HCT116 (cell line): ENCODE measurements at regions not wholly inside any gene's neighbourhood (a gene's known extent, or its start where the extent isn't known, plus 50 kb on each side); places are given as distances from the start of the nearest gene placed in this dataset.

Experiments
- ATAC-seq: fragments of 200-7000 bp; cut with Tn5 transposase; 2 replicates; pipeline ENCODE4 v1.9.1; 2020; ENCODE audit warnings: mild to moderate bottlenecking, moderate library complexity
- BruUV-seq: library from RNA; stranded (reverse); fragments of 400-500 nt; replicated peaks from 2 replicates; lab custom pipeline; 2021; lab: Mats Ljungman, UMichigan
- CTCF ChIA-PET: fragments of 300-600 bp; sonication (Branson Sonifier 250); formaldehyde crosslinking; loops from one replicate; lab custom pipeline; 2021; ENCODE audit warnings: antibody characterized with exemption; lab: Charles Lee
- POLR2A ChIA-PET: fragments of 300-600, 350-600 bp; sonication (Branson Sonifier 250); formaldehyde crosslinking; loops from one replicate; lab custom pipeline; 2021; ENCODE audit warnings: antibody characterized with exemption; lab: Charles Lee
- RAD21 ChIA-PET, 2 experiments: fragments of 300-600 bp; sonication (Branson Sonifier 250); formaldehyde crosslinking; loops; one replicate each; lab custom pipeline; 2023; ENCODE audit warnings: low total read pairs in 2 of 2; ENCODE audit not compliant: uncharacterized antibody in 2 of 2, unreplicated experiment in 2 of 2, low non-redundant PET in 1 of 2; lab: Charles Lee
- DNase-seq: peaks from one replicate; pipeline ENCODE4 v3.0.0-alpha.2; 2010; ENCODE audit warnings: low read depth, low spot score
- H2AFZ ChIP-seq: fragments of 200-600 bp; shearing (Covaris generic), sonication (generic); 2 replicates; pipeline ENCODE4 v1.6.1; 2017; ENCODE audit warnings: low read depth, mixed run types, mixed read lengths, antibody characterized with exemption, low read length; ENCODE audit not compliant: poor library complexity, severe bottlenecking
- H3K27ac ChIP-seq: 2 replicates; pipeline ENCODE4 v1.5.1; 2012; ENCODE audit warnings: low read depth, low read length
- H3K27me3 ChIP-seq: fragments of 200-600 bp; sonication (generic); 2 replicates; pipeline ENCODE4 v1.6.1; 2016; ENCODE audit warnings: mixed run types, low read length, mixed read lengths; ENCODE audit not compliant: insufficient read depth
- H3K36me3 ChIP-seq, 2 experiments: fragments of 200-500 bp in 1 of 2; fragments of 200-600 bp in 1 of 2; sonication (Bioruptor generic) in 1 of 2; sonication (generic) in 1 of 2; 2 replicates each; pipeline versions ENCODE4 v1.5.1 to v1.6.1; 2014 to 2016; ENCODE audit warnings: low read length in 2 of 2, inconsistent platforms in 1 of 2, mixed read lengths in 1 of 2, mixed run types in 1 of 2; ENCODE audit not compliant: insufficient read depth in 2 of 2, control insufficient read depth in 1 of 2
- H3K4me1 ChIP-seq, 2 experiments: fragments of 200-600 bp in 1 of 2; sonication (generic) in 1 of 2; 2 replicates each; pipeline versions ENCODE4 v1.5.1 to v1.6.1; 2012 to 2017; ENCODE audit warnings: low read length in 2 of 2, inconsistent platforms in 1 of 2, mild to moderate bottlenecking in 1 of 2, mixed read lengths in 1 of 2, mixed run types in 1 of 2, moderate library complexity in 1 of 2; ENCODE audit not compliant: insufficient read depth in 2 of 2, control insufficient read depth in 1 of 2
- H3K4me2 ChIP-seq: fragments of 200-600 bp; sonication (generic); 2 replicates; pipeline ENCODE4 v1.6.1; 2017; ENCODE audit warnings: mixed run types, low read length, mixed read lengths
- H3K4me3 ChIP-seq, 2 experiments: fragments of 200-600 bp in 1 of 2; sonication (generic) in 1 of 2; replicated peaks in 1 of 2; 2 replicates each; pipeline ENCODE4 v1.5.1; 2011 to 2016; ENCODE audit warnings: low read length in 2 of 2, control low read depth in 1 of 2, low read depth in 1 of 2, mild to moderate bottlenecking in 1 of 2, mixed read lengths in 1 of 2, mixed run types in 1 of 2
- H3K79me2 ChIP-seq: fragments of 200-600 bp; sonication (generic); 2 replicates; pipeline ENCODE4 v1.6.1; 2017; ENCODE audit warnings: mild to moderate bottlenecking, mixed run types, low read length, moderate library complexity, mixed read lengths; ENCODE audit not compliant: insufficient read depth
- H3K9ac ChIP-seq: fragments of 200-600 bp; sonication (generic); 2 replicates; pipeline ENCODE4 v1.6.1; 2016; ENCODE audit warnings: low read length, mixed read lengths
- H3K9me2 ChIP-seq: fragments of 200-600 bp; sonication (generic), shearing (Covaris generic); 2 replicates; pipeline ENCODE4 v1.6.1; 2017; ENCODE audit warnings: mixed run types, mild to moderate bottlenecking, moderate library complexity; ENCODE audit not compliant: insufficient read depth
- H3K9me3 ChIP-seq, 2 experiments: fragments of 200-500 bp in 1 of 2; fragments of 200-600 bp in 1 of 2; sonication (Bioruptor generic) in 1 of 2; sonication (generic) in 1 of 2; 2 replicates each; pipeline ENCODE4 v1.6.1; 2014 to 2017; ENCODE audit warnings: low read length in 2 of 2, mixed read lengths in 2 of 2, inconsistent platforms in 1 of 2, low read depth in 1 of 2, mild to moderate bottlenecking in 1 of 2, mixed run types in 1 of 2, moderate library complexity in 1 of 2; ENCODE audit not compliant: control insufficient read depth in 1 of 2, insufficient read depth in 1 of 2
- H4K20me1 ChIP-seq: fragments of 200-600 bp; sonication (generic), shearing (Covaris generic); 2 replicates; pipeline ENCODE4 v1.6.1; 2017; ENCODE audit warnings: mixed run types, mild to moderate bottlenecking, moderate library complexity; ENCODE audit not compliant: insufficient read depth
- CEBPB ChIP-seq: IDR thresholded peaks from 2 replicates; pipeline ENCODE4 v1.6.1; 2012; ENCODE audit warnings: low read depth
- CTCF ChIP-seq, 3 experiments: fragments of 200-600 bp in 1 of 3; sonication (generic) in 1 of 3; IDR thresholded peaks in 2 of 3; conservative IDR thresholded peaks in 1 of 3; 2 replicates each; pipeline ENCODE4 v1.5.1; 2012 to 2017; ENCODE audit warnings: low read depth in 2 of 3, low read length in 2 of 3, antibody characterized with exemption in 1 of 3, borderline replicate concordance in 1 of 3, control low read depth in 1 of 3, mild to moderate bottlenecking in 1 of 3, mixed read lengths in 1 of 3, mixed run types in 1 of 3, moderate library complexity in 1 of 3; ENCODE audit not compliant: insufficient read depth in 1 of 3
- EZH2 ChIP-seq: fragments of 200-600 bp; sonication (generic); IDR thresholded peaks from 2 replicates; pipeline ENCODE4 v1.6.1; 2017; ENCODE audit warnings: antibody characterized with exemption, mixed run types
- EZH2phosphoT487 ChIP-seq: fragments of 200-600 bp; IDR thresholded peaks from 2 replicates; pipeline ENCODE4 v1.6.1; 2018; ENCODE audit warnings: antibody characterized with exemption, borderline replicate concordance
- FOSL1 ChIP-seq: IDR thresholded peaks from 2 replicates; pipeline ENCODE4 v1.6.1; 2012; ENCODE audit warnings: low read depth
- JUND ChIP-seq: IDR thresholded peaks from 2 replicates; pipeline ENCODE4 v1.6.1; 2012
- MAX ChIP-seq: IDR thresholded peaks from 2 replicates; pipeline ENCODE4 v1.6.1; 2012
- POLR2A ChIP-seq: IDR thresholded peaks from 2 replicates; pipeline ENCODE4 v1.7.0; 2011; ENCODE audit warnings: borderline replicate concordance; ENCODE audit not compliant: insufficient read depth, insufficient read length; ENCODE audit errors: extremely low read depth
- POLR2AphosphoS5 ChIP-seq: IDR thresholded peaks from 2 replicates; pipeline ENCODE4 v1.6.1; 2011; ENCODE audit warnings: mild to moderate bottlenecking, low read depth, low read length, moderate library complexity
- RAD21 ChIP-seq: IDR thresholded peaks from 2 replicates; pipeline ENCODE4 v1.6.1; 2012; ENCODE audit warnings: low read depth, mild to moderate bottlenecking
- SIN3A ChIP-seq: IDR thresholded peaks from 2 replicates; pipeline ENCODE4 v1.6.1; 2012; ENCODE audit warnings: low read depth
- SRF ChIP-seq: IDR thresholded peaks from 2 replicates; pipeline ENCODE4 v1.6.1; 2012; ENCODE audit warnings: low read depth
- ZFX ChIP-seq: fragments of 450-650 bp; IDR thresholded peaks from 2 replicates; pipeline ENCODE4 v1.6.1; 2017
- ZNF274 ChIP-seq: fragments of 200-500 bp; sonication (Bioruptor generic); IDR thresholded peaks from 2 replicates; pipeline ENCODE4 v1.6.1; 2014; ENCODE audit warnings: mild to moderate bottlenecking, low read depth, low read length, inconsistent platforms
- intact Hi-C: fragments of 100-400 bp; cut with micrococcal nuclease; formaldehyde crosslinking; loops from 2 replicates; pipeline ENCODE4 v1.10.0; 2022
- TF ChIP-seq, protein P1 (sequence below): IDR thresholded peaks from 2 replicates; pipeline ENCODE4 v1.6.1; 2012; ENCODE audit warnings: low read depth

DNA sequence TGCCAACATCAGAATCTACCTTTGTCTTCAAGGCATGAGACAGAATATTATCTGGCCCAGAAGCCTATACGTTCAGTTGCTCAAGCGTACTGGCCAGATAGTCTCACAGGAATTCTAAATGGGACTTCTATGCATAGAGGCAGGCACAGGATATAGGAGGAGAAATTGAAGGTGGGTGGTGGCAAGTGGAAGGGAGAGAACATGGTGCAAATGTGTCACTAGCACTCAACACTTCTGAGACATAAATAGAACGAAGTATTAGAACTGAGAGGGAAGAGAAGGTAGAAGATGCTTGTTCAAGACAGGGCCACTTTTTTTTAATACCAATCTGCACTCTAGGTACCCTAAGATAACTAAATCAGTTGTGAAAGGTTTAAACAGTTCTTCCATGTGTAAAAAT is 85.8 kb downstream of the TFPI2 start:
- no TSS peak for BruUV-seq
- no peak for TF ChIP-seq POLR2A
- no peak for TF ChIP-seq SRF
- no peak for TF ChIP-seq CEBPB
- no peak for TF ChIP-seq EZH2phosphoT487
- TF ChIP-seq CTCF (IDR thresholded peaks at IDR 0.05 in 2 of 3, conservative IDR thresholded peaks at IDR 0.05 in 1 of 3; ENCODE audit: borderline replicate concordance in 1 of 3, insufficient read depth in 1 of 3, low read depth in 2 of 3, low read length in 2 of 3): no peak
- TF ChIP-seq JUND: no peak
- no peak for TF ChIP-seq MAX
- TF ChIP-seq ZNF274: no peak
- no peak for TF ChIP-seq RAD21
- no peak for TF ChIP-seq FOSL1
- no peak for TF ChIP-seq SIN3A
- TF ChIP-seq, protein P1, sequence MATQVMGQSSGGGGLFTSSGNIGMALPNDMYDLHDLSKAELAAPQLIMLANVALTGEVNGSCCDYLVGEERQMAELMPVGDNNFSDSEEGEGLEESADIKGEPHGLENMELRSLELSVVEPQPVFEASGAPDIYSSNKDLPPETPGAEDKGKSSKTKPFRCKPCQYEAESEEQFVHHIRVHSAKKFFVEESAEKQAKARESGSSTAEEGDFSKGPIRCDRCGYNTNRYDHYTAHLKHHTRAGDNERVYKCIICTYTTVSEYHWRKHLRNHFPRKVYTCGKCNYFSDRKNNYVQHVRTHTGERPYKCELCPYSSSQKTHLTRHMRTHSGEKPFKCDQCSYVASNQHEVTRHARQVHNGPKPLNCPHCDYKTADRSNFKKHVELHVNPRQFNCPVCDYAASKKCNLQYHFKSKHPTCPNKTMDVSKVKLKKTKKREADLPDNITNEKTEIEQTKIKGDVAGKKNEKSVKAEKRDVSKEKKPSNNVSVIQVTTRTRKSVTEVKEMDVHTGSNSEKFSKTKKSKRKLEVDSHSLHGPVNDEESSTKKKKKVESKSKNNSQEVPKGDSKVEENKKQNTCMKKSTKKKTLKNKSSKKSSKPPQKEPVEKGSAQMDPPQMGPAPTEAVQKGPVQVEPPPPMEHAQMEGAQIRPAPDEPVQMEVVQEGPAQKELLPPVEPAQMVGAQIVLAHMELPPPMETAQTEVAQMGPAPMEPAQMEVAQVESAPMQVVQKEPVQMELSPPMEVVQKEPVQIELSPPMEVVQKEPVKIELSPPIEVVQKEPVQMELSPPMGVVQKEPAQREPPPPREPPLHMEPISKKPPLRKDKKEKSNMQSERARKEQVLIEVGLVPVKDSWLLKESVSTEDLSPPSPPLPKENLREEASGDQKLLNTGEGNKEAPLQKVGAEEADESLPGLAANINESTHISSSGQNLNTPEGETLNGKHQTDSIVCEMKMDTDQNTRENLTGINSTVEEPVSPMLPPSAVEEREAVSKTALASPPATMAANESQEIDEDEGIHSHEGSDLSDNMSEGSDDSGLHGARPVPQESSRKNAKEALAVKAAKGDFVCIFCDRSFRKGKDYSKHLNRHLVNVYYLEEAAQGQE: no peak
- no peak for TF ChIP-seq EZH2
- TF ChIP-seq ZFX: no peak
- no peak for TF ChIP-seq POLR2AphosphoS5
- Histone ChIP-seq H2AFZ (no peak overlapping the region), H3K79me2 (no peaks in the 10 kb centered on the region), H3K4me3 (no peak overlapping the region), H3K4me1 (no peaks in the 10 kb centered on the region), H3K27ac (no peak overlapping the region), H3K36me3 (no peaks in the 10 kb centered on the region), H3K9ac (no peak overlapping the region), H4K20me1 (no peaks in the 10 kb centered on the region), H3K27me3 (no peaks in the 10 kb centered on the region), H3K9me3 (no peaks in the 10 kb centered on the region; a peak in 1 of 4 replicates), H3K9me2 (no peaks in the 10 kb centered on the region), H3K4me2 (no peak overlapping the region)
- POLR2A ChIA-PET: no interaction called here
- DNase-seq (no peak), ATAC-seq (no peak)
- RAD21 ChIA-PET: no interaction called here
- intact Hi-C loops: loop anchor here (10.0 kb wide), 1 partner anchor 440 kb away; no protein-coding TSS in a partner anchor
- CTCF ChIA-PET: no interaction called here
